GM21619 (cell line): ENCODE measurements at regions not wholly inside any gene's neighbourhood (a gene's known extent, or its start where the extent isn't known, plus 50 kb on each side); places are given as distances from the start of the nearest gene placed in this dataset.

Experiments
- ATAC-seq: cut with Tn5 transposase; IDR thresholded peaks from one replicate; pipeline ENCODE4 v1.9.1; 2021; ENCODE audit not compliant: unreplicated experiment

DNA sequence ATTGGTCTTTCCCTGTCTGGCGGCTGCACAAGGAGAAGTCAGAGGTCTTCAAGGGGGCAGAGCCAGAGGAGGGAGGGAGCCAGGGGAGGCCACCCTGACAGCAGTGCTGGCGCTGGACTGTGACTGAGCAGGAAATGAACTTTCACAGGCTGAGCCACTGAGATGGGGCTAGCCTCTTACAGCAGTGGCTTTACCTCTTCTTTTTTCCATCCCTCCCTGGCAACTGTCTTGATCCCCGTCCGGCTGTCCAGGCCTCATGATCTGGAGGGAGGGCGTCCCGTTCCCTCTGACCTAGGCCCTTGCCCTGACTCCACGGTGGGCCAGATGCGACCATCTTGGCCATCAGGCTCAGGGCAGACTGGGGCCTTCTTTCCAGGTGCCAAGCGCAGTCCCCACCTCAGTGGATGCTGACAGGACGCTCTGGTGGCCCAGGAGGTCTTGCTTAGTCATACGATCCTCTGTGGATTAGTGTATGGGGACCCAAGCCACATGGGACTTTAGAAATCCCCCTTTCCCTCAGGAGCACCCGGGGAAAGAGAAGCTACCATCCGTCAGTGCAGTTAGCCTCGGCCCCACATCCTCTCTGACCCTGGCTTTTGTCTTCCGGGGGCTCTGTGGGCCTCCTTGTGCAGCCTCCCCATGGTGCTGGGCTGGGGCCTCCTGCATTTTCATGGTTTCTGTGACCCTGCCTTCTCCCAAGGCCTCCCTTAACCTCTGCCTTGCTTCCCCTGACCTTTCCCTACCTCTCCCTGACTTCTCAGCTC lies 57.4 kb upstream of the CCDC167 start:
- ATAC-seq: peak; percentile 31

DNA sequence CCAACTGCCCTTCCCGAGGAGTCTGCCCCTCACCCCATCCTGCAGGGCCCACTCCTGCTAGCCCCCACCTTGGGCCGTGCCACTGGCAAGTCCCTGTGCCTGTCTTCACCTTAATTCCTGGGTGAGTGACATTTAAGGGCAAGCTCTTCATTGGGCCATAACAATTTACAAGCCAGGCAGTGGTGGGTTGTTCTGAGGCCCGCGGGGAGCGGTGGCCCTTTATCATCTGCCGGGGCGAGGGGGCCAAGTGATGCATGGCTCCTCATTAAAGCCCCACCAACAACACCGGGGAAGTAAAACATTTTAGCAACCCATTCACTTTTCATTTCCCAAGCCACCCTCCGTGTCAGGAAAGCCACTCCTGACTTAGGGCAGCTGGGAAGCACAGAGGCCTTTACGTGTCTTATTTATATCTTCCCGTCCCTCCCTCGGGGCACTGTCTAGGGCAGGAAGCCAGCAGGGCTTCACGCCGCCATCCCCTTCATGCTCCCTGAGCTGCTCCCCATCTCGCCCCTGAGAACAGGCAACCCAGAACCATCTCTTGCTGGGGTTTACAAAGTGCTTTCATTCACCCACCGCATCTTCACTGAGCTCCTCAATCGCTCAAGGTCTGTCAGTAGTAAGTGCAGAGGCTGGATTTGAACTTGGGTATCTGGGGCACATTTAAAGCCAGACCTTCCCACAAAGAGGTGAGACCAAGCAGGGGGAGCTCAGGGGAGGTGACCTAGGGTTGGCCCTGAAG lies 55.5 kb upstream of the CCDC167 start:
- ATAC-seq: no peak

DNA sequence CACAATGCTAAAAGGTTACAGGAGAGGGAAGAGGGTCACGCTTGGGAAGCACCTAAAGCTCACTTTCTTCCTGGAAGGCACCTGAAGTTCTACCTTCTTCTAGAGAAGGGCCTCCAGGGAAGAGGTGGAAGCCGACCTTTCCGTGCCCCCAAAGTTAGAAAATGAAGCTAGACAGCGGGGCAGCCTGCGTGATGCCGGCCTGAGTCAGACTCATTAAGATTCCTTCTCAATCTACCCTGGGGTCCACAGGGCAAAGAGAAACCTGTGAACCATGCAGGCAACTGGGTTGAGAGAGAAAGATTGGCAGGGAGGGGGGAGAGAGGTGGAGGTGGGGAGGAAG lies 54.8 kb upstream of the CCDC167 start:
- ATAC-seq: no peak

DNA sequence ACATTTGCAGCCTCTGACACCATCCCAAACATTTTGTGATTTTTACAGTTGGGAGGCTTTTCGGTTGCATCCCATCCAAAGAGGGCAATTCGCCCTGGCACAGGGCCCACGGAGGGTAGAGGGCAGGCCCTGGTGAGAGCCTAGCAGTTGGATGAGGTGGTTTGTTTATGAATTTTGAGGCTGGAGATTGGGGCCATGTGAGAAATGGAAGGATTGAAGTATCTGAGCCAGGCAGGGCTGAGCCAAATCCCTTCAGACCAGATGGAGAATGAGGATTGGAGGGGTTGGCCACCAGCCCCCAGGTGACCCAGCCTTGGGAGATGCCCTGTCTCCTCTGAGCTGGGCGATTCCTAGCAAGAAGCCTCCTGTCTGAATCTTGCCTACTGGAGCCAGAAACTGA lies 52.6 kb upstream of the CCDC167 start:
- ATAC-seq: no peak

DNA sequence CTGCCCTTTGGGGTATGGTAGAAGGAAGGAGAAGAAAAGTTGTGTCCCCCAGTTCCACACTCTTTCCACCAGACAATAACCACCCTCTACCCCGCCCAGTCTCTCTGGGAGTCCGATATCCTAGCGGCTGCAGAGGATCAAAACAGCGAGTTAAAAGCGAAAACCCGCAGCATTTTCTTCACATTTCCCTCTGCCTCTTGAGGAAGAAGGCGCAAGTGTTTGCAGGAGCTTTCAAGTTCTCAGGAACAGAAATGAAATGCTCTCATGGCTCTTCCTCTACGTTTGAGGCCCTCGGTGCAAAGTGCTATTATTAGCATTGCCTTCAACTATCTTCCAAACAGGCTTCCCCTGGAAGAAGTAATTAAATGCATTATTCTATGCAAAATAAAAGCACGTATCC lies 52.2 kb upstream of the CCDC167 start:
- no peak for ATAC-seq

DNA sequence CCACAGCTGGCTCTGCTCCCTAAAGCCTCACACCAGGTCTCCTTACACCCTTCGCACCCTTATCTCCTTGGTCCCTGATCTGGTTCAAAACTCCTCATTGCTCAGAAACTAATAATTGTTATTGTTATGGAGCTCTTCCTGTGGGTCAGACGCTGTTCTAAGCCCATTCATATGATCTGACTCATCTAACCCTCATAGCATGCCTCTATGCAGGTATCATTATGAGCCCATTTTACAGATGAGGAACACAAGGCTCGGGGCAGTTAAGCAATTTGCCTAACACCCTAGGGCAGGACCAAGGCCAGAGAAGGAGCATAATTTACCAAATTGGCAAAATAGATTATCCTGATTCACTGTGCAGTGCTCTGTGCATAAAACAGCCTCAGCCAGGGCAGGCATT lies 51.8 kb upstream of the CCDC167 start:
- no peak for ATAC-seq

DNA sequence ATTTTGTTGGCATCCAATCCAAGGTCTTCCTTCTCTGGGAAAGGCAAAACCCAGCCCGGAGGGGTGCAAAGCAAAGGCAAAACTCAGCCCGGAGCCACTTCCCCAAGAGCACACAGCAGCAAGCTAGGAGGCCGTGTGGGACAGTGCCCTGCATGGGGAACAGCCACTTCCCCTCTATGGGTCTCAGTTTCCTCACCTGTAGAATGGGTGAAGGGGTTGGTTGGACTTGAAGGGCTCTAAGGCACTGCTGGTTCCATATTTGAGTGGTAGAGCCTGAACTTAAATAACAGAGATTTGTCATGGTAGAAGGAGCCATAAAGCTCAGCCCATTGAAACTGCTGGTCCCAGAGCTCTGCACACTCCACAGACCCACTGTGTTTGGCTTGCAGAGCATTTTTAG lies 51.3 kb upstream of the CCDC167 start:
- ATAC-seq: no peak

DNA sequence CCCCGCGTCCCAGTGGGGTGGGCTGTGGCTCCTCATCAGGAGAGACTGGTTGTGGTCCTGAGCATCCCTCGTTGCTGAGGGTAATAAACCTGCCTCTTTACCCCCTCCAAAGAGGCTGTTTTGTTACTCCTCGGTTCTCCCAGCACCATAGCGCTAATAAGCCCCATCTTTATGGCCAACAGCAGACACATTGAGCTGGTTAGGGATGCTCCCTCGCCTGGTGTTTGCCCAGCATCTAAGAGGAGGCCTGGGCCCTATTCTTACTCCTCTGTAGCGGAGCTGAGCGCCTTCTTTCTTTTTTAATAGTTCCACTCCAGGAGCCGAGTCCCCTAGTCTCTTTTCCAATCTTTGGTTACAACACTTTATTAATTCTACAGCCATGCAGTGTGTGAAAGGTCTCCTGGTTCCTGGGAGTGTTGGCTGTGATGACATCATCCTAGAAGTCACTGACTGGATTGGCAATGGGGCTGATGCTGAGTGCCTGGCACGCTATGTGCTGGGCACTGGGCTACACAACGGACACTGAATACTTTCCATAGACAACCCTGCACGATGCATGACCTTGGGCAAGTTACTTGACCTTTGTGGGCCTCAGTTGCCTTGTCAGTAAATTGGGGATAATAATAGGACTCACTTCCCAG lies 50.6 kb upstream of the CCDC167 start:
- no peak for ATAC-seq

DNA sequence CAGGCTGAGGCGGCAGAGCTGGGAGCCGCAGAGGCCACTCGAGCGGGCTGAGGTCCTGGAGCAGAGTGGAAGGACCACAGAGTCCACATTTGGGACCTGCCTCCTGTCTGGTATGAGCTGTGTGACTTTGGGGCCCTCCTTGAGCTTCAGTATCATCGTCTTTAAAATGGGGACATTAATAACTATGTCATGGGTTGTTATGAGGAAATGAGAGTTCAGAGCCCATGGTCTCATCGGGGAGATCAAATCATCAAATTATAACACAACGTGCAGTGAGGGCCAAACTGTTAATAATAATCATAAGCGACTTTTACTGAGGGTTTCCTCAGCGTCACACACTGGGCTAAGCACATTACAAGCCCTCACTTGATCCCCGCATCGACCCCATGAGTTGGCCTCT lies 49.9 kb upstream of the CCDC167 start:
- no peak for ATAC-seq
